ENCODE measurements at regions not wholly inside any gene's neighbourhood (a gene's known extent, or its start where the extent isn't known, plus 50 kb on each side); places are given as distances from the start of the nearest gene placed in this dataset.

GRCh38 chr2:155178921-155179320 lies 480.4 kb downstream of the KCNJ3 start:
- TF ChIP-seq POLR2A (IDR thresholded peaks at IDR 0.05) = no peak
- no peak for TF ChIP-seq CTCF (IDR thresholded peaks at IDR 0.05)

Measured in ovary (tissue), 3 donors.